GM18505 (cell line): ENCODE measurements at regions not wholly inside any gene's neighbourhood (a gene's known extent, or its start where the extent isn't known, plus 50 kb on each side); places are given as distances from the start of the nearest gene placed in this dataset.

Experiments used
- ATAC-seq: cut with Tn5 transposase; IDR thresholded peaks from one replicate; pipeline ENCODE4 v1.9.1; 2021; ENCODE audit not compliant: unreplicated experiment
- POLR2A ChIP-seq: IDR thresholded peaks from 4 replicates; pipeline ENCODE4 v1.6.1; 2011; ENCODE audit warnings: borderline replicate concordance; ENCODE audit not compliant: insufficient read depth, insufficient read length; ENCODE audit errors: extremely low read depth

DNA sequence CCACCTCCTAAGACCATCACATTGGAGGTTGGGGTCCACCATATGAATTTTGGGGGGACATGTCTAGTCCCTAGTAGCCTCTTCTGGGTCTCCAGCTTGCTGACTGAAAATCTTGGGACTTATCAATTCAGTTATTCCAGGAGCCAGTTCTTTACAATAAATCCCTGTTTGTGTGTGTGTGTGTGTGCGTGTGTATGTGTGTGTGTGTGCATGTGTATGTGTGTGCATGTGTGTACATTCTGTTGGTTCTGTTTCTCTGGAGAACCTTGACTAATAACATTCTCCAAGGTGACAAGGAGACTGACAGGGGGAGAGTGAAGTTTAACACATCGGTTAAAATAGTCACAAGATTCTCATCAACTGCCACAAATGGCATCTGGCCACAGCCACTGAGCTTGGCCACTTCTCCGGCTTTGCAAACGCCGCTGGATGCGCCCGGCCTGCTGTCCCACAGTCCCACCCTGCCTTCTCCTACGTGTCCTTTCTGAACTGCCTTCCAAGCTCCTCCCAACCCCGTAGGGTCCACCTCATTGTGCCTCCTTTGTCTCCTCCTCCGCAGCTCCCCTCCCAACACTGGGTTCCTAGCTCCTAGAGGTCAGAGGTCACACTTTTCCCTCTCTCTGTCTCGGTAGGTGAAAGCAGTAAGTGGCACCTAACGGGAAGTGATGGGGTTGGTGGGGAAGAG, 88.1 kb upstream of the DIO3 start:
- no peak for TF ChIP-seq POLR2A
- no peak for ATAC-seq

DNA sequence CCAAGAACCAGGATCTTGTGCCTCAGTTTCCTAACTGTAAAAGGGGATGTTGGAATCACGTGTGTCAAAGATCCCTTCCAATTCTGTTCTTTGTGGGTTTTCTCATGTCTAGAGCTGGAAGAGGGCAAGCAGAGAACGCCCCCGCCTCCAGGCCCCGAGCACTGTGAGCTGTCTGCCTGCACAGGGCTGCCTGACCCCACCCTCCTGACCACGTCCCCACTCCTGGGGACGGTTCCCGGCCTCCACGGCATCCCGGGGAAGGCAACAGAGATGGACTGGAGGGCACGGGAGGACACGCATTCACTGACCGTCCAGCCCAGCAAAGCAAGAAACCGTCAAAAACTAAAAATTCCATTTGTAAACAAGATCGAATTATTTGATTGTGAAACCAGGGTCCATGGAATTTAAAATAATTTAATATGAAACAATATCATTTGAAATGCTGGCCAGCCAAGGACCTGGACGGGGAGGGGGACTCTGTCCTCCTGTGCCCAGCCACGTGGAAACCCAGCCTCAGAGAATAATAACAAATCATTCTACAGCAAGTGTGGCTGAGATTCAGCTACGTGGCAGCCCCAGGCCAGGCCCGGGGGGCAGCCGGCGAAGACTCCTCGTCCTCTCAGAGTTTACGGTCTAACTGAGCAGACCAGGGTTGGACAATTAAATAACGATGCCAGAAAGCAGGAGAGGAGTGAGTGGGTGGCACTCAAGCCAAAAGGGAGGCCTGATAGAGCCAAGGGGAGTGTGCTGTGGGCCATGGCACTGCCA, 87.3 kb upstream of the DIO3 start:
- no peak for ATAC-seq
- TF ChIP-seq POLR2A, result no peak

DNA sequence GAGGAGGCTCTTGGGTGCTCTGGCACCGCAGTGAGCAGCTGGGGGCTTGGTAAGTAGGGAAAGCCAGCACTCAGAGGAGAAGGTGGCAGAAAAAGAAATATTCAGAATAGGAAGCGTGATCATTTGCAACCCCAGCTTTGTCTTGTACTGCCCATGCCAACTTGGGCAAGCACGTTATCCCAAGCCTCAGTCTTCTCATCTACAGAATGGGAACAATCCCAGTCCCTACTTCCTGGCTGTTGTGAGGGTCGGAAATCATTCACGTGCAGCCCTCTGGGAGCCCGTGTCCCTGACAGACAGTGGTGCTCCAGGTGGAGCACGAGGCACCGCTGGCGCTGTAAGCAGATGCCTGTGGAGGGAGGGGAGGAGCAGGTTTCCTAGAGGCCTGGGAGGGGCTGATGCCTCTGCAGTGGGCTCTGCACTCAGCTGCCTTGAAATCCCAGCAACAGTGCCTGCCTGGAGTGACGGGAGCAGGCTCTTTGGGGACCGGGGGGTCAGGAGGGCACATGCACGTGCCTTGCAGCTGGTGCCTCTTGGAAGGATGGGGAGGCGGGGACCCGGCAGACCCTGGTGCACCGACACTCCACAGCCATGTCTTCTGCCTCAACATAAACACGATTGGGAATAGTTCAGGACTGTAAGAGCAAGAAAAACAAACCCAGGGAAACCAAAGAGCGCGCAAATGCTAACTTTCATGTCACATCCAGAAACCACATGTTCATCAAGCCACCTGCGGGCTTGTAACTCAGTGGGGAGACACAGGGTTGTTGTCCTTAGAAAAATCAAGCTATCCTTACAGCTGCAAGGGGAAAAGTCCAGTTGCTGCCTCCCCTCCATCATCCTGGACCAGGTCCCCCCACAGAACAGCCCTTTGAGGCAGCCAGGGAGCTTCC, 86.5 kb upstream of the DIO3 start:
- TF ChIP-seq POLR2A, result no peak
- no peak for ATAC-seq

DNA sequence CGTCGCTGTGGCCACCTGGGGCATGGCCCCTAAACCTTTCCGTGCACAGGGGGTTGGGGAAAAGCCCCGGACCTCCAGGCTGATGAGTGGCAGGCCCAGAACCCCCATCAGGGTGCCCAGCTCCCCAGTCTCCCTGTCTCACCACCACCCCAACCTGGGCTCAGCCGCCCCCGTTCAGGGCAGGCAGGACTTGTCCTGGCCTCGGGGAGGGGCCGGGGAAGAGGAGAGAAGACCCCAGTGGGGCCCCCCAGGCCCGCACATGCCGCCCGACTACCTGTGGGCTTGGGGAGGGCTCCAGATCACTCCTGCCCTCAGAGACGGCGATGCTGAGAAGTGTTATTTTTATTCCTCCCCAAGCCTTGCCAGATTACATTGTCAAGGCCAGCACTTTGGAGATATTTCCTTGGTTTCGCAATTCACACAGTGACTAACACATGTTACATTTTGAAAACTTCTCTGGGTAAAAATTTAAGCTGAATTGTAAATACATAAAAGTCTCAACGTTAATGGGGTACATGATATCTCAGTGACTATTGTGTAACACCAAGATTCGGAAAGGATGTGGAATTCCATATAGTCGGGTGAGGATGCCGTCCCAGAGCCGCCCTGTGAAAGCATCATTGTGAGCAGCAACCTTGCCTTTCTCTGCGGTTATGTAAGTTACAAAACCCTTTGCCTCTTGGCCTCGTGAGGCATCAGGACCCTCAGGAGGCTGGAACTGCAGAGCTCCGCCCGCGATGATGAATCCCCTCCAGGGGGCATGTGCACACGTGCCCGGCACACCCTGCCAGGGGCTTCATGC, 85.6 kb upstream of the DIO3 start:
- TF ChIP-seq POLR2A, result no peak
- ATAC-seq, result no peak

DNA sequence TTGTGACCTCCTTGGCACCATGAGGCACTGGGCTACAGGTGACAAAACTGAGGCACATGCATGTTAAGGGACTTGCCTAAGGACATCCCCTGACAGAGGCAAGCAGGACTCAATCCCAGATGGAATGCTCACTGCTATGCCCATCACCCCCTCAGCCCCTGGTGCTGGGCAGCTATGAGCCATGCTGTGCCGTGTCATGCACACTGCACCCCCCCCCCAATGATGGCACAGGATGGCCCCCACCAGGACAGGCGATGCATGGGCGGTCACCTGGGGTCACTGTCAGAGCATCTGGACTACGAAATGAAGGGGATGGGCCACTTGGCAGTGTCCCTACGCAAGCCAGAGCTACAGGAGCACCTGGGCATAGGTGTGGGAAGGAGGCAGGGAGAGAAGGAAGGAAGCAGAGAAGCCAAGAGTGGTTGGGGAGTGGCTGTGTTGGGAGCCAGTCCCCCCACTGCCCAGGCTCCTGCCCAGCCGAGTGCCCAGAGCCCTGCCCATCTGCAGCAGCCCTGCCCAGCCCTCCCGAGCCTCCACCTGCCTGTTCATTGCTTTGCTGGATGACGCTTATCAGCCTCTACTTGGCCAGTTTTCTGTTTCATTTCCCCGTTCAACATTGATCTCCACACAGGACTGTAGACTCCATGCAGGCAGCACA, 84.9 kb upstream of the DIO3 start:
- no peak for TF ChIP-seq POLR2A
- ATAC-seq, result no peak

DNA sequence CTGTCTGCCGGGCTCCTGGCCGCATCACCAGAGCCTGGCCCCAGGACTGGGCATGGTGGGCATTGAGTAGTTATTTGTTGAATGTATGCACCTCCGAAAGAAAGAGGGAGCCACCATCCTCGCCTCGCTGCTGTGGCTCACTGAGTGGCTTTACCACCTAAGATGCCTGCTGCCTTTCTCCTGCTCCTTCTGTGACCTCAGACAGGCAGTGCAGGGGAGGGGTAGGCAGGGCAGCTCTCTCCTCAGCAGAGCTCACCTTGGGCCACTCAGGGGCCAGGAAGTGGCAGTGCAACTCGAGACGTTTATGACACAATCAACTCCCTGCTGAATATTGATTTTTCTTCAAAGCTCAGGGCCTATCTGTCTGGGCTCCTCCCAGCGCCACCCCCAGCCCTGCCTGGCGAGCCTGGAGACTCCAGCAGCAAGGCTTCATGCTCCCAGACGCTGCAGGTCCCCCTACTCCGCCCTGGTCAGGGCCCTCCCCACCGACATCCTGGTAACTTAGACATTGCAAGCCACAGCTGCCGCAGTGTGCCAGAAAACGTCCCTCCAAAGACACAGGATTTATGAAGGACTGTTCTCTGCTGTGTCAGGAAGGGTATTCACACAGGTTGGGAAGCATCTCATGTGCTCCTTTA, 84.3 kb upstream of the DIO3 start:
- ATAC-seq, result no peak
- no peak for TF ChIP-seq POLR2A

DNA sequence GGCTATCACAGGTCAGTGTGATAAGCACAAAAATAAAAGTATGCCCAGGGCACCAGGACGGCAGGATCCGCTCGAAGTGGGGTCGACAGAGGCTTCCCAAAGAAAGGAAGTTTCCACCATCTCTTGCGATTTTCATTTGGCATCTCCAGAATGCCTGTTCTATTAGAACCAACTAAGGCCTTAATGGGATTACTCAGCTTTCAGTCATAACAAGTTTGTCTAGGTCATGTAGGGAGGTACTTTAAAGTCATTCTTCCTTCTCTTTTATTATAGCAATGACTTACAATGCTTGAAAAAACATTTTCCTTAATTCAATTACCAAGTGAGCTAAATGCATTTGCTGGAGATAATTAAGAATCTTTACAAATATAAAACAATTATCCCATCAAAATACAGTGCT, 83.6 kb upstream of the DIO3 start:
- no peak for ATAC-seq
- TF ChIP-seq POLR2A, result no peak

DNA sequence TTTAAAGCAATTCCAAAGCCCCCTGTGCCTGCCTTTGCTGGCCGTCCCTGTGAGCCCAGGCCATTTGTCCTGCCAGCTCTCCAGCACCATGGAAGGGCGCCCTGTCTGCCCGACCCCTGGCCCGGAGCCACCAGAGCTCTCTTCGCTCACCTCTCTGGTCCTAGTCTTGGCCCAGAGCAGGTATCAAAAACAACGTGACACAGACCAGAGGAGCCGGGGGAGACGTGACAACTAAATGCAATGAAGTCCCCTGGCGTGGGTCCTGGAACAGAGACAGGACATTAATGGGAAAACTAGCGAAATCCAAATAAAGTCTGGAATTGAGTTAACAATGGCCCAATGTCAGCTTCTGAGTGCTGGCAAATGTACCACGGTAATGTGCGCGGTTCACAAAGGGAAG, 83.2 kb upstream of the DIO3 start:
- no peak for TF ChIP-seq POLR2A

DNA sequence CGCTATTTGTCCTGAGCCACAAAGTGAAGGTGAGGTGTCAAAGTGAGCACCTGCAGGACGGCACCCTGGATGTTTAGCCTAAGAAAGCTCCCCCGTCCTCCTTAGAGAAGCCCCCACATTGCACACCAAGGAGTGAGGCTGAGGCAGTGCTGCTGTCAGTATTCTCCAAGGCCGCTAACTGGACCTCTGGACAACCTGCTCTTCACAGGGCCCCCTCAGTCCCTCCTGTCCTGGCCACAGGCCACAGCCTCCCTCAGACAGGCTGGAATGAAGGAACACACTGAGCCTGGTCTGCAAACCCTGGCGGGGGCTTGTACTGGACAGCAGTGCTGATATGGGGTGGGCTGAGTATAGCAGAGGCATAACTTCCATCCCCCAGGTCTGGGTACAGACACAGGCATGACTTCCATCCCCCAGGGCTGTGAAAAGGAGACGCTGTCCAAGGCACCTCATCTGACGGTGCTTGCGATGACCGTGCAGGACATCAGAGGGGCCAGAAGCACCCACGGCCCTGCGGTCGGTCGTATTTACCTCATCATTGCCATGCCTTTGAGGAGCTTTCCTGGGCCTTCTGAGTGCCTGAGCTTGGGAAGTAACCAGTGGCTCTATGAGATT, 82.4 kb upstream of the DIO3 start:
- ATAC-seq, result no peak
- no peak for TF ChIP-seq POLR2A

More for the DNA sequence above, 83.2 kb upstream of the DIO3 start:
- no peak for ATAC-seq

DNA sequence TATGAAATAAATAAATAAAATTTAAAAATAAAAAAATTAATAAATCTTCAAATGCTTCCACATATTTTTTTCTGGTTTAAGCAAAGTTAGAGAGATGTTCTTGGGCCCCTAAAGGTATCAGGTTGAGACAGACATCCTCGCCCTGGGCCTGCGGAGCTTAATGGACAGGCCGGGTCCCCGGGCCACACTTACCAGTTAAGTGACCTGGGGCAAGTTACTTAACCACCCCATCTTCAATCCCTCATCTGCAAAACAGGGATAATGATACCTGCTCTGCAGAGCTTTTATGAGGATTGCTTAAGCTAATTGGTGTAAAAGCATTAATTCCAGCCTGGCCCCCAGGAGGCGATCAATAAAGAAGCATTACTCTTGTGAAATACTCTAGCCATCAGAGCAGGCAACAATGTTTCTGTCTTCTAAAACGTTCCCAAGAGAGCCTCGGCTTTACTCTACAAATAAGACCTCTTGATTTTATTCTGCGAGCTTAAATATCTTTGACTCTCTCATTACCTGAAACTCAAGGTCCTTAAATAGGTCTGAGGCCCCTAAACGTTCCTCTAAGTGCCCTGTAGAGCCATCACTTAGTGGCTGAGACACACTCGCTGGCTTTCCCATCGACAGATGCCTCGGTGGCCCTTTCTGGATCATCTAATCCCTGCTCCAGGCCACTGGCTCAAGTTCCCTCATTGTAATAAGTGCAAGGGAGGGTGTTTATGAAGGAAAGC, 81.1 kb upstream of the DIO3 start:
- ATAC-seq, result no peak
- TF ChIP-seq POLR2A, result no peak

DNA sequence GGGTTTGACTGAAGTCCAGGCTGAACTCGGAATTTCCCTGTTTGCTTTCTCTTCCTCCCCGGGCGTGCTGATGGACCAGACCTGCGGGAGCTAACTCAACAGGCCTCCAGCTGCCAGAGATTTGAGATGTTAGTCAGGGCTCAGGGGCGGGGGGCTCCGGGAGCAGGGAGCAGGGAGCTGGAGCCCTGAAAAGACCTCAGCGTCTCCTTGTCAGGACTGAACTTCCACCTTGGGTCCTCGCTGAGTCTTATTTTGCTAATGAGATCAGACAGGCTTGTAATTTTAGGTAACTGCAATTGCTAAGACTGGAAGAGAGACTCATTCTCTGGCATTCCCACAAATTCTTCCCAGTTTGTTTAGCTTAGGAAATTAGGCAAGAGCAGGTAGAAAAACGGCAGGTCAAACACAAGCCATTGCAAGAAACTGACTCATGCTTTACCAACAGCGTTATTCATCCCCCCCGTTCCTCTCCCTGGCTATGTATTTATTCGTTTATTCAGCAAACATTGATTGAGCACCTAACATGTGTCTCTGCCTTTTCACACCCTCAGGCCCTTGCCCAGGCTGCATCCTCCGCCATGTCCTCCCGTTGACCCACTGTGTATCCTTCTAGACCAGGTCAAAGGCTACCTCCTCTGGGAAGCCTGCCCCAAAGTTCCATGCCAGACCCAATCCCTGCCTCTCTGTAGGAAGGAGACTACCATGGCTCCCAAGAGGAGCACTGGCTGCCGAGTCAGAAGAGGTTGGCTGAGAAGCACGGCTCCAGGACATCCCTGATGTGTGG, 80.4 kb upstream of the DIO3 start:
- TF ChIP-seq POLR2A, result no peak
- no peak for ATAC-seq

DNA sequence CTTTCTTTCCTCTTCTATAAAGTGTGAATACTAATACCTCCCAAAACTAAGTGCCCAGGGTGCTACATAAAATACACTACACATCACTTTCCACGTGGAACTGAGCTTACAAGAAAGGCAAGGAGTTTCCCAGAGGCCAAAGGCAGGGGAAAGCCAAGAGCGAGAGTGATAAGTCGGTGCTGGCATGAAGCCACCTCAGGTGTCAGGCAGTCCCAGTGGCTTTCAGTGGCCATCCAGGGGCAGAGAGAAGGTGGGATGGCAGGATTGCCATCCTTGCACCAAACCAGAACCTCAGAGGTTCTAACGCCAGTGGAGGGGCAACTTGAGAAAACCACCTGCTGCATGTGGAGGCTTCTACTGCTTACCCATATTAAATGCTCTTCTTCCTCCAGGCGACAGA, 79.7 kb upstream of the DIO3 start:
- no peak for ATAC-seq
- TF ChIP-seq POLR2A, result no peak
